Lower leg skin (tissue), 3 donors: ENCODE measurements at regions not wholly inside any gene's neighbourhood (a gene's known extent, or its start where the extent isn't known, plus 50 kb on each side); places are given as distances from the start of the nearest gene placed in this dataset.

Experiments used
- CTCF ChIP-seq, 3 donors: fragments of 450-650 bp; IDR thresholded peaks; one replicate each; pipeline ENCODE4 v1.5.1; 2016; ENCODE audit warnings: antibody characterized with exemption in 3 of 3, mild to moderate bottlenecking in 3 of 3, moderate library complexity in 2 of 3
- POLR2A ChIP-seq, 2 donors: fragments of 450-650 bp; IDR thresholded peaks; one replicate each; pipeline ENCODE4 v1.6.1; 2016 to 2017; ENCODE audit warnings: antibody characterized with exemption in 2 of 2, mild to moderate bottlenecking in 1 of 2, moderate library complexity in 1 of 2

- TF ChIP-seq CTCF (IDR thresholded peaks at IDR 0.05) (no peak), POLR2A (IDR thresholded peaks at IDR 0.05) (no peak)
Observed at GRCh38 chr15:96184297-96184696, 146.2 kb upstream of the NR2F2 start.
